ES-I3 (cell line): ENCODE measurements at regions not wholly inside any gene's neighbourhood (a gene's known extent, or its start where the extent isn't known, plus 50 kb on each side); places are given as distances from the start of the nearest gene placed in this dataset.
"Not testable (repeated sequence)": the region's sequence is repeated elsewhere in the genome, so short reads cannot be mapped to it uniquely, and the experiment has no call there.

Experiments used
- H3K36me3 ChIP-seq: 2 replicates; pipeline ENCODE4 v1.6.1; 2013; ENCODE audit warnings: mild to moderate bottlenecking, low read length, control low read depth, moderate library complexity; ENCODE audit not compliant: insufficient read depth
- H3K4me1 ChIP-seq: 2 replicates; pipeline ENCODE4 v1.6.1; 2013; ENCODE audit warnings: mild to moderate bottlenecking, control low read depth, low read length; ENCODE audit not compliant: insufficient read depth
- H3K9ac ChIP-seq: 2 replicates; pipeline ENCODE4 v1.6.1; 2013; ENCODE audit warnings: low read depth, mild to moderate bottlenecking, low read length, moderate library complexity
- H3K9me3 ChIP-seq: 2 replicates; pipeline ENCODE4 v1.6.1; 2013; ENCODE audit warnings: mild to moderate bottlenecking, low read length, moderate library complexity; ENCODE audit not compliant: control insufficient read depth, insufficient read depth

- H3K9me3 ChIP-seq = no peaks in the 10 kb centered on the region; the same call in none of the 2 replicates
- no peaks in the 10 kb centered on the region for H3K4me1 ChIP-seq
- no peak overlapping the region for H3K9ac ChIP-seq
- no peaks in the 10 kb centered on the region for H3K36me3 ChIP-seq
These were observed 364.8 kb downstream of the SFMBT2 start for GRCh38 chr10:7045891-7046599.

- Histone ChIP-seq H3K9ac (no peak overlapping the region), H3K36me3 (no peaks in the 10 kb centered on the region), H3K4me1 (no peaks in the 10 kb centered on the region), H3K9me3 (no peaks in the 10 kb centered on the region; the same call in 1 of the 2 replicates)
These were observed 367.7 kb downstream of the SFMBT2 start for GRCh38 chr10:7043055-7043653.

- no peaks in the 10 kb centered on the region for H3K36me3 ChIP-seq
- no peaks in the 10 kb centered on the region for H3K4me1 ChIP-seq
- no peaks in the 10 kb centered on the region for H3K9me3 ChIP-seq
- no peak overlapping the region for H3K9ac ChIP-seq
These were observed 368.3 kb downstream of the SFMBT2 start for GRCh38 chr10:7042419-7043054.

GRCh38 chr10:7042000-7042399, 368.8 kb downstream of the SFMBT2 start:
- H3K4me1 ChIP-seq = no peaks in the 10 kb centered on the region
- no peaks in the 10 kb centered on the region for H3K9me3 ChIP-seq
- H3K36me3 ChIP-seq = no peaks in the 10 kb centered on the region
- no peak overlapping the region for H3K9ac ChIP-seq

GRCh38 chr10:7040681-7041080, 370.2 kb downstream of the SFMBT2 start:
- Histone ChIP-seq H3K9me3 (no peaks in the 10 kb centered on the region), H3K9ac (no peak overlapping the region), H3K4me1 (no peaks in the 10 kb centered on the region), H3K36me3 (no peaks in the 10 kb centered on the region)

GRCh38 chr10:7039859-7040258, 371.0 kb downstream of the SFMBT2 start:
- H3K4me1 ChIP-seq = no peaks in the 10 kb centered on the region
- no peaks in the 10 kb centered on the region for H3K9me3 ChIP-seq
- no peaks in the 10 kb centered on the region for H3K36me3 ChIP-seq
- no peak overlapping the region for H3K9ac ChIP-seq

GRCh38 chr10:7038416-7038815, 372.4 kb downstream of the SFMBT2 start:
- H3K4me1 ChIP-seq = no peaks in the 10 kb centered on the region
- H3K36me3 ChIP-seq = no peaks in the 10 kb centered on the region
- no peaks in the 10 kb centered on the region for H3K9me3 ChIP-seq
- no peak overlapping the region for H3K9ac ChIP-seq

DNA sequence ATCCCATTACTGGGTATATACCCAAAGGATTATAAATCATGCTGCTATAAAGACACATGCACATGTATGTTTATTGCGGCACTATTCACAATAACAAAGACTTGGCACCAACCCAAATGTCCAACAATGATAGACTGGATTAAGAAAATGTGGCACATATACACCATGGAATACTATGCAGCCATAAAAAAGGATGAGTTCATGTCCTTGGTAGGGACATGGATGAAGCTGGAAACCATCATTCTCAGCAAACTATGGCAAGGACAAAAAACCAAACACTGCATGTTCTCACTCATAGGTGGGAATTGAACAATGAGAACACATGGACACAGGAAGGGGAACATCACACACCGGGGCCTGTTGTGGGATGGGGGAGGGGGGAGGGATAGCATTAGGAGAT, 373.4 kb downstream of the SFMBT2 start:
- H3K9me3 ChIP-seq, H3K9ac ChIP-seq, H3K36me3 ChIP-seq, H3K4me1 ChIP-seq: not testable (repeated sequence)

DNA sequence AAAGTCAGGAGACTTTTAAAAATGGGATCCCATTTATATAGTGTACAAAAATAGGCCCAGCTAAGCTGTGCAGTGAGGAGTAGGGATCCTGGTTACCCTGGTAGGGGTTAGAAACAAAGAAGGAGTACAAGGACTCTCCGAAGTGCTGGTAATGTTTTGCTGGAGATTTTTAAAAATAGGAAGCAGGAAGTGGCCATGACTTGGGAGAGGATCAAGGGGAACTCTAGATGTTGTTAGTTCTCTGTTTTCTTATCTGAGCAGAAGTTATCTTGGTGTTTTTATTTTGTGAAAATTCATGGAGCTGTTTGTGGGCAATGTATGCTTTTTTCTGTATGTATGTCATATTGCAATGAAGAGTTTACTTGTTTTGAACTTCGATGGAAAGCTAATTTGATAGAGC, 373.9 kb downstream of the SFMBT2 start:
- Histone ChIP-seq H3K4me1 (no peaks in the 10 kb centered on the region), H3K9me3 (no peaks in the 10 kb centered on the region), H3K9ac (no peak overlapping the region)

DNA sequence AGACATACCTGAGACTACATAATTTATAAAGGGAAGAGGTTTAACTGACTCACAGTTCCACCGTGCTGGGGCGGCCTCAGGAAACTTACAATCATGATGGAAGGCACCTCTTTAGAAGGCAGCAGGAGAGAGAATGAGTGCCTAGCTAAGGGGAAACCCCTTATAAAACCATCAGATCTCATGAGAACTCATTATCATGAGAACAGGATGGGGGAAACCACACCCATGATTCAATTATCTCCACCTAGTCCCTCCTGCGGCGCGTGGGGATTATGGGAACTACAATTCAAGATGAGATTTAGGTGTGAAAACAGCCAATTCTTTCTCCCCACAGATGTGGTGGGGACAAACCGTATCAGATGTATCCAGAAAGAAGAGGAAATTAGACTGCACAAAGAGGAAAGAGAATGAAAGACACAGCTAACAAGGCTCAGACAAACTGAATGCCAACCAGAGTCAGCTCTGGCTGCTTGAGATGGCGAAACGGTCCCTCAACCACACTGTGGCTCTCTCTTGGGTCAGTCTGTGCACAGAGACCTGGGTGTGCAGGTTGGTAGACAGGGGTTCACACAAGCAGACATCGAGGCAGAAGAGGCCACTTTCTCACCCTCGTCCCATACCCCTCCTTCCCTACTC, 375.6 kb downstream of the SFMBT2 start:
- Histone ChIP-seq H3K9ac (no peak overlapping the region), H3K4me1 (no peaks in the 10 kb centered on the region), H3K36me3 (no peaks in the 10 kb centered on the region), H3K9me3 (no peaks in the 10 kb centered on the region)

More for the DNA sequence above, 373.9 kb downstream of the SFMBT2 start:
- H3K36me3 ChIP-seq = no peaks in the 10 kb centered on the region

- Histone ChIP-seq H3K4me1 (no peaks in the 10 kb centered on the region), H3K36me3 (no peaks in the 10 kb centered on the region), H3K9me3 (no peaks in the 10 kb centered on the region), H3K9ac (no peak overlapping the region)
These were observed 377.8 kb downstream of the SFMBT2 start for GRCh38 chr10:7033031-7033430.

DNA sequence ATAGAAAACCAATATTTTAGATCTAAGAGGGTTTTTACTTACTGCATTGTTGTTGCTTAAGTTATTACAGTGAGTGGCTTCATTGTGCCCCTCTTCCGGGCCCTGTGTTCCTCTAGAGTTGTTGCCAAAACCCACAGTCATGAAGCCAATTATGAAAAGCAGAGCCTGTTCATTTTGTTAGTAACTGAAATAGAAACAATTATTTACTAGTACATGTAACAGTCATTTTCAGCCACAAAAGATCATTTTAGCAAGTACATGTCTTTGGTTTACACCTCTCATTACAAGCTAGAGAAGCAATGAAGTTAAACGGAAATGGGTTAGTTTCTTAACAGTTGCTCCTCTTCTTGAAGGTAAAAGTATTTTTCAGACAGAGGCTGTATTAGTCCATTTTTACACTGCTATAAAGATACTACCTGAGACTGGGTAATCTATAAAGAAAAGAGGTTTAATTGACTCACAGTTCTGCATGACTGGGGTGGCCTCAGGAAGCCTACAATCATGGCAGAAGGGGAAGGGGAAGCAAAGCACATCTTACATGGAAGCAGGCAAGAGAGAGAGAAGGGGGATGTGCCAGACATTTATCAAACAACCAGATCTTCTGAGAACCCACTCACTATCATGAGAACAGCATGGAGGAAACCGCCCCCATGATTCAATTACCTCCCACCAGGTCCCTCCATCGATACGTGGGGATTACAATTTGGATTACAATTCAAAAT, 380.5 kb downstream of the SFMBT2 start:
- H3K4me1 ChIP-seq = no peaks in the 10 kb centered on the region
- no peaks in the 10 kb centered on the region for H3K9me3 ChIP-seq
- no peaks in the 10 kb centered on the region for H3K36me3 ChIP-seq
- H3K9ac ChIP-seq = no peak overlapping the region

DNA sequence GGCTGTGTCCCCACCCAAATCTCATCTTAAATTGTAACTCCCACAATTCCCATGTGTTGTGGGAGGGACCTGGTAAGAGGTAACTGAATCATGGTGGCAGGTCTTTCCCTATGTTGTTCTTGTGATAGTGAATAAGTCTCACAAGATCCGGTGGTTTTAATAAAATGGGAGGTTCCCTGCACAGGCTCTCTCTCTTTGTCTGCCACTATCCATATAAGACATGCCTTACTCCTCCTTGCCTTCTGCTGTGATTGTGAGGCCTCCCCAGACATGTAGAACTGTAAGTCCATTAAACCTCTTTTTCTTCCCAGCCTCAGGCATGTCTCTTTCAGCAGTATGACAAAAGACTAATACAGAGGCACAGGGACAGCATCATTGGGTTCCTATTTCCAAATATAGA, 381.2 kb downstream of the SFMBT2 start:
- H3K9ac ChIP-seq = no peak overlapping the region
- H3K4me1 ChIP-seq = no peaks in the 10 kb centered on the region
- no peaks in the 10 kb centered on the region for H3K9me3 ChIP-seq
- no peaks in the 10 kb centered on the region for H3K36me3 ChIP-seq

- Histone ChIP-seq H3K9me3 (no peaks in the 10 kb centered on the region), H3K9ac (no peak overlapping the region), H3K4me1 (no peaks in the 10 kb centered on the region), H3K36me3 (no peaks in the 10 kb centered on the region)
These were observed 382.0 kb downstream of the SFMBT2 start for GRCh38 chr10:7028809-7029166.
